ENCODE measurements at regions not wholly inside any gene's neighbourhood (a gene's known extent, or its start where the extent isn't known, plus 50 kb on each side); places are given as distances from the start of the nearest gene placed in this dataset.
"Not testable (repeated sequence)": the region's sequence is repeated elsewhere in the genome, so short reads cannot be mapped to it uniquely, and the experiment has no call there.

DNA sequence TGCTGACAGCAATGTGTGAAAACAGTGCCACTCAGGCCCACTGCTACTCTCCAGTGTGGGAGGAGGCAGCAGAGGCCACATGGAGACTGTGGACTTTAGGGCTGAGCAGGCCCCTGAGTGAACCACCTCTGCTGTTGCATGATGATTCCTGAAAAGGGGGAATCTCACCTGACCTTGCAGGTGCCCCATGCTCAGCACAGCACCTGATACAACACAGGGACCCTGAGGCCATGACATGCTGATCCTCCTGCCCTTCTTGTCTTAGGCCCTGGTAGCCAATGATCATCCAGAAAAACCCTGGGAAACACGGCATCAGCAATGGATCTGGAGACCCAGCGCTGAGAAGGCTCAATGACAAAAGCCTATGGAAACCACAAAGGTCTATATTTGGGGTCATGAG lies 446.8 kb upstream of the MYT1L start:
- Histone ChIP-seq H3K4me3 (ENCODE audit: low read depth, low read length) (no peak overlapping the region), H3K36me3 (ENCODE audit: control insufficient read depth, insufficient read depth, low read length) (no peaks in the 10 kb centered on the region), H3K27me3 (ENCODE audit: control insufficient read depth, insufficient read depth, low read length) (no peaks in the 10 kb centered on the region)
- DNase-seq (ENCODE audit: low read depth): no peak
- TF ChIP-seq, protein P1, sequence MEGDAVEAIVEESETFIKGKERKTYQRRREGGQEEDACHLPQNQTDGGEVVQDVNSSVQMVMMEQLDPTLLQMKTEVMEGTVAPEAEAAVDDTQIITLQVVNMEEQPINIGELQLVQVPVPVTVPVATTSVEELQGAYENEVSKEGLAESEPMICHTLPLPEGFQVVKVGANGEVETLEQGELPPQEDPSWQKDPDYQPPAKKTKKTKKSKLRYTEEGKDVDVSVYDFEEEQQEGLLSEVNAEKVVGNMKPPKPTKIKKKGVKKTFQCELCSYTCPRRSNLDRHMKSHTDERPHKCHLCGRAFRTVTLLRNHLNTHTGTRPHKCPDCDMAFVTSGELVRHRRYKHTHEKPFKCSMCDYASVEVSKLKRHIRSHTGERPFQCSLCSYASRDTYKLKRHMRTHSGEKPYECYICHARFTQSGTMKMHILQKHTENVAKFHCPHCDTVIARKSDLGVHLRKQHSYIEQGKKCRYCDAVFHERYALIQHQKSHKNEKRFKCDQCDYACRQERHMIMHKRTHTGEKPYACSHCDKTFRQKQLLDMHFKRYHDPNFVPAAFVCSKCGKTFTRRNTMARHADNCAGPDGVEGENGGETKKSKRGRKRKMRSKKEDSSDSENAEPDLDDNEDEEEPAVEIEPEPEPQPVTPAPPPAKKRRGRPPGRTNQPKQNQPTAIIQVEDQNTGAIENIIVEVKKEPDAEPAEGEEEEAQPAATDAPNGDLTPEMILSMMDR (IDR thresholded peaks at IDR 0.05; ENCODE audit: insufficient read depth, low read length, poor library complexity, severe bottlenecking): no peak

DNA sequence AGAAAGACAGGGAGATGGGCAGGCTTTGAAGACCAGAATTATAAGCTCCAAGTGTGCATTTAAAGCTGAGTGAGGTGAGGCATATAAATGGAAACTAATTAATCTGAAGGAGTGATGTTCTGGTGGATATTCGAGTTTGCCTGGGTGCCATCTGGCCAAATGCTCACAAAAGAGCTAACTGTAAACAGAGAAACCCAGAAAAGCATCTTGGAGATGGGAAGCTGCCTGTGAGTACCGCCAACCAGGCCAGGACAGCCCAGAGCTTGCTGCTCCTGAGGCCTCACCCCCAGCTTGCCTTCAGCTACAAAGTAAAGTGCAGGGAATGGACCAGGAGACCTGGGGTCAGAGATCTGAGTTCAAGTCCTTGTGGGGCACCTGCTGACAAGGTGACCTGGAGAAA lies 446.1 kb upstream of the MYT1L start:
- no peak overlapping the region for H3K4me3 ChIP-seq (ENCODE audit: low read depth, low read length)
- H3K27me3 ChIP-seq (ENCODE audit: control insufficient read depth, insufficient read depth, low read length): no peaks in the 10 kb centered on the region
- DNase-seq (ENCODE audit: low read depth): no peak
- H3K36me3 ChIP-seq (ENCODE audit: control insufficient read depth, insufficient read depth, low read length): no peaks in the 10 kb centered on the region
- TF ChIP-seq, protein P1 (IDR thresholded peaks at IDR 0.05; ENCODE audit: insufficient read depth, low read length, poor library complexity, severe bottlenecking): no peak

DNA sequence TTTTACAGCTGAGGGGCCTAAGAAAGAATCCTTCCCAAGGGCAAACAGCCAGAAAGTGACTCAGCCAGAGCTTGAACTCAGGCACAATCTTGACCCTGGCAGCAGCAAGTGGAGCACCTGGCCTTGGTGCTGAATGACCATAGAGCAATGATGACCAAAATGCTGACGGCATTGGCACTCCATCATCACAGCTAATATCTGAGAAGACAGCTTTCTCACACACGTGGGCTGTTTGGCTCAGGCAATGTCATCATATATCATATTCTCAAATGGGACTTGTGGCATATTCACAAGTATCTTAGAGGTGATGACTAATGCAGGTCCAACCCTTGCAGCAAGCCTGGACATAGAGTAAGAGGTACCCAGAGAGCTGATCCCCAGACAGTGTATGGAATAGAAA lies 443.9 kb upstream of the MYT1L start:
- no peak for DNase-seq (ENCODE audit: low read depth)
- H3K4me3 ChIP-seq (ENCODE audit: low read depth, low read length): no peak overlapping the region
- TF ChIP-seq, protein P1 (IDR thresholded peaks at IDR 0.05; ENCODE audit: insufficient read depth, low read length, poor library complexity, severe bottlenecking): no peak
- H3K36me3 ChIP-seq (ENCODE audit: control insufficient read depth, insufficient read depth, low read length): no peaks in the 10 kb centered on the region
- H3K27me3 ChIP-seq (ENCODE audit: control insufficient read depth, insufficient read depth, low read length): no peaks in the 10 kb centered on the region

DNA sequence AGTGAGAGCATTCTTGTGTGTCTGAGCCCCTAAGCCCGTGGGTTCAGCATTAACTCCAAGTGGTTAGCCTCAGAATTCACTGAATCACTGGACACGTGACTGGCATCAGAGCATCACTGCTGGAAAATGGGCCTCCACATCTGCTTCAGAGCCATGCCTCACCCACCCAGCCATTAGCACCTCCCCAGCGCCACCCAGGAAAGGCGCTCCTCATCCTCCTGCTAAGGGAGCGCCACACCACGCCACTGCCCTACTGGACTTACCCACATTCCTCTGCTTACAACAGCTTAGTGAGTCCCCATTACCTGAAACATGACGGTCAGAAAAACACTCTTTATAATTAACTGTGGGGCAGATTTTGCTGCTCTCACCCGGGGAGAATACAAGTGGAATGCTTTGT lies 442.6 kb upstream of the MYT1L start:
- Histone ChIP-seq H3K4me3 (ENCODE audit: low read depth, low read length) (no peak overlapping the region), H3K36me3 (ENCODE audit: control insufficient read depth, insufficient read depth, low read length) (no peaks in the 10 kb centered on the region), H3K27me3 (ENCODE audit: control insufficient read depth, insufficient read depth, low read length) (peaks cover 4% of the 10 kb centered on the region)
- TF ChIP-seq, protein P1 (IDR thresholded peaks at IDR 0.05; ENCODE audit: insufficient read depth, low read length, poor library complexity, severe bottlenecking): no peak
- DNase-seq (ENCODE audit: low read depth): no peak

DNA sequence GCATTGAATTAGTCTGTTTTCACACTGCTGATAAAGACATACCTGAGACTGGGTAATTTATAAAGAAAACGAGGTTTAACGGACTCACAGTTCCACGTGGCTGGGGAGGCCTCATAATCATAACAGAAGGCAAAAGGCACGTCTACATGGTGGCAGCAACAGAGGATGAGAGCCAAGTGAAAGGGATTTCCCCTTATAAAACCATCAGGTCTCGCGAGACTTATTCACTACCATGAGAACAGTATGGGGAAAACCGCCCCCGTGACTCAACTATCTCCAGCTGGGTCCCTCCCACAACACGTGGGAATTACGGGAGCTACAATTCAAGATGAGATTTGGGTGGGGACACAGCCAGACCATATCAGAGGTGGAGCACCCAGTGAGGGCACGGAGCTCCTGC lies 442.0 kb upstream of the MYT1L start:
- not testable (repeated sequence) for H3K27me3 ChIP-seq (ENCODE audit: control insufficient read depth, insufficient read depth, low read length); H3K36me3 ChIP-seq (ENCODE audit: control insufficient read depth, insufficient read depth, low read length); H3K4me3 ChIP-seq (ENCODE audit: low read depth, low read length); DNase-seq (ENCODE audit: low read depth)

DNA sequence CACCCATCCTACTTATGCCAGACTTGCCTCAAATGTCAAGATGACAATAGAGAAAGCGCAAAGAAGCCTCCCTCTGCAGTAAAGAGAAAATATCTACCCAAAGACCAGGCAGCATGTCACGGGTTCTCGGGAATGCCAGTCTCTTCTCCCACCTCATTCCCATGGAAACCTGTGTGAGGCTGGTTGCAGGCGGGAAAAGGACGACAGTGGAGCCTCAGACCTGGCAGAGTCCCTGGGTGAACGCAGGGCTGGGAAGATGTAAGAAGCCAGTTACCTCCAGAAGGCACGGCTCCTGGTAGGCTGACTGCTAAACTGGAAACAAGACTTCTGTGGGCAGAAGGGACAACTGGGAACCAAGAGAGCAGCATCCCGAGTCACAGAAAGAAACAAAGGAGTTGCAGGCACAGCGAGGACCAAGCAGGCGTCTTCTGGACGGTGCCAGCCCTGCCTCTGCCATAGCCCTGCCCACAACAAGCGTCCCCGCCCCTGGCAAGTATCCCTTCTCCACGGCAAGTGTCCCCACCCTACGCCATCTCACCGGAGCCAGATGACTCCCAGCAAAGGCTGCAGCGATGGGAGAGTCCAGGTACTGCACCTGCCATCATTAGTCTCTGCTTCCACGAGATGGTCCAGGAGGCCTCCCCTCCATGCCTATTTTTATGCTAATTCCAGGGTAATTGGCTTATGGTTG lies 440.8 kb upstream of the MYT1L start:
- peaks cover 4% of the 10 kb centered on the region for H3K27me3 ChIP-seq (ENCODE audit: control insufficient read depth, insufficient read depth, low read length)
- DNase-seq (ENCODE audit: low read depth): no peak
- H3K4me3 ChIP-seq (ENCODE audit: low read depth, low read length): no peak overlapping the region
- no peaks in the 10 kb centered on the region for H3K36me3 ChIP-seq (ENCODE audit: control insufficient read depth, insufficient read depth, low read length)
- TF ChIP-seq, protein P1 (IDR thresholded peaks at IDR 0.05; ENCODE audit: insufficient read depth, low read length, poor library complexity, severe bottlenecking): no peak

Data from kidney epithelial cell (primary cell).